Forelimb muscle (tissue), 1 donor: ENCODE measurements at regions not wholly inside any gene's neighbourhood (a gene's known extent, or its start where the extent isn't known, plus 50 kb on each side); places are given as distances from the start of the nearest gene placed in this dataset.

ENCODE experiments used
- DNase-seq: peaks from one replicate; pipeline ENCODE4 v3.0.0-alpha.2; 2013; ENCODE audit warnings: low read depth

DNA sequence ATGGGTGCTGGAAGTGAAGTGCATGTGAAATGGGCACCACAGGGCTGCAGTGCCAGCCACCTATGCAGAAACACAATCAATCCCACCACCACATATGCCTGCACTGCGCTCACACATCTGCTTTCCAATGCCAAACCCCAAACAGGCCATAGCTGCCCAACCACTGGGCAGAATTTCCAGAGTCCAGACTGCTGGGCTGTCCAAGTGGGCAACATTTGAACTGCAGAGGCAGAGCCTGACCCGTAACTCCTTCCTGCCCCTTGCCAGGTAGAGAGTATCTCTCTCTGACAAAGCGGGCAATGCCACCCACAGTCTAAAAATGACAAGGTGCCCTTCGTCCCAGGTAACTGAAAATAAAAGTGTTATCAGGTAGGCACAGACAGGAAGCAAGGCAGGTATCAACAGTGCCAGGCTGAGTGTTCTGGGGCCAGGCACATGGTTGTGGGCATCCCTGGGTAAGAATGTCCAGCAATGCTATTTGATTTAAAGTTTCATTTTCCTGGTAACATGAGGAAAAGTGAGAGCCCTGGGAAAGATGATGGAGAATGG lies 79.5 kb downstream of the FOXA2 start:
- no peak for DNase-seq

DNA sequence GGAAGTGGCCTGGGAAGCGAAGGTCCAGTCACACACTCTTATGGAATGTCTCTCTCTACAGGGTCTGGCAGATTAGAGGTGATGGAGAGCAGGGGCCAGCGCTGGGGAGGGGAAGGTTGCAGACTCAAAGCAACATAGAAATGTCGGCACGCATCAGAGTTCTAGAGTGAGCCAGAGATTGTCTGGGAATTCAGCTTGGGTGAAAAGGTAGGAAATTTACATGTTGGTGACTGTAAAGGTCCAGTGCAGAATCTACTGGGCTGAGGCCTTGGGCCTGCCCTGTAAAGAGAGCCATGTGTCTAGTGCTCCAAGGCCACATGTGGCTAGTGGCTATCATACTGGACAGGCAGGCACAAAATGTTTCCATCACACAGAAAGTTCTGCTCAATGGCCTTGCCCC lies 80.8 kb downstream of the FOXA2 start:
- no peak for DNase-seq

DNA sequence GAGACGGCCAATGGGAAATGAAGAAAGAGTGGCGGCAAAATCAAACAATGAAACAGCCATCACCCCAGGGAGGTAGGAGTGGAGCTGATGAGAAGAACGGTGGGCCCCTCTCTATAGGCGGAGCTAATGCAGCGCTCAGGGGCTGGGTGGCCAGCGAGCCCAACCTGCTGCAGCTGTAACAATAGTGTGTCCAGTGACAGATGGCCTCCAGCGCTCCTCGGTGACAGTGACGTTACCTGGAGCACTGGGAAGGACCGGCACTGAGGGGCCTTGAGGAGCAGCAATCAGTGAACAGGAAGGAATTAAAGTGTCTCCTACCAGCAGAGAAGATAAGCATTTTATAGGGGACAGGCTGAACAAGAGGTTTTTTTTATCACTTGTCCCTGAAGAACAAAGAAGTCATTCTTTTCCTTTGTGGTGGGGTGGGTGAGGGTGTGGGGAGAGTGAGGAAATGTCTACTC lies 81.6 kb downstream of the FOXA2 start:
- no peak for DNase-seq

DNA sequence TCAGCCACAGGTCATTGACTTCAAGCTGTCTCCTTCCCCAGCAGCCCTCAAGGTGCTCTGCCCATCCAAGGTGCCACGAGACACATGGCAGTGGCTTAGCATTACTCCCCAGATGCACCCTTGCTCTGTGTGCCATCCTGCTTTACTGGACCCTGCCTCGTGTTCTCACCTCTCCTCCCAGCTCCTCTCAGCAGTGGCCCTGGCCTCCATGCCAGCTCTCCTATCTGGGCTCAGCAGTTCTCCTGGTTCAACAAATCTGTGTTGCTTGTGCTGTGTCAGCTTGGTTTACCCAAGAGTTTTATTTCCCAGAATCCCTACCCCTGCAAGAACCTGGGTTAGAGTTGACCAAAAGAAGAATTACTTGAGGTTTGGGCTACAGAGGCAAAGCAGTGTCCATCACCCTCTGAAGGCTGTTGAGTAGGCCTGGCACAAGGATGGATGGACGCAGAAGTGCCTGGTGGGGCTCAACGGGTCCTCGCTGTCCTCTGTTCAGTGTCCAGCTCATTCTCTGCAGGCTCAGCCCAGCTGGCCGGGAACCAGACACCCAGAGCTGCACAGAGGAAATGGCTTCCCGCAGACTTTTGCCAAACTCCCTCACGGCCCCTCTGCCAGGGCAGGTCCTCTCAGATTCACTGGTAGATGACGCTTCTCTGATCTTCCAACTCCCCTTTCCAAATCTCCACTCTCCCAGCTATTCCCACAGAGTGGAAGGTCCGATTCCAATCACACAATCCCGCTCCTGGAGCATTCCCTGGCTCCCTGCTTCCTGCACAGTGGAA lies 82.6 kb downstream of the FOXA2 start:
- DNase-seq: no peak

DNA sequence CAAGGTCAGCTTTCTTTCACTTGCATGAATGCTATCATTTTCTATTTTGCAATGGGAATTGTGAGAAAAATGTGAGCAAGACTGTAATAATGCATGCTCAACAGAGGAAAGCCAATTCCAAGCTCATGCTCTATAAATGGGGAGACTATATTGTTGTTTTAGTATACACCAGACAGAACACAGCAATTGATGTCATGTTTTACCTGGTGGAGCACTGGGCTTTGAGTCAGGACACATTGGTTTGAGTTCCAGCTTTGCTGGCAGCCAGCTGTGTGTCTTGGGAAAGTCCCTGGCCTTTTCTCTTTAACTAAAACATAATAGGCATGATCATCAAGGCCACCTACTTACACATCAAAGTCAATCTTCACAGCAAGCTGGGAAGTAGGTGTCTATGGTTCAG lies 83.3 kb downstream of the FOXA2 start:
- no peak for DNase-seq

DNA sequence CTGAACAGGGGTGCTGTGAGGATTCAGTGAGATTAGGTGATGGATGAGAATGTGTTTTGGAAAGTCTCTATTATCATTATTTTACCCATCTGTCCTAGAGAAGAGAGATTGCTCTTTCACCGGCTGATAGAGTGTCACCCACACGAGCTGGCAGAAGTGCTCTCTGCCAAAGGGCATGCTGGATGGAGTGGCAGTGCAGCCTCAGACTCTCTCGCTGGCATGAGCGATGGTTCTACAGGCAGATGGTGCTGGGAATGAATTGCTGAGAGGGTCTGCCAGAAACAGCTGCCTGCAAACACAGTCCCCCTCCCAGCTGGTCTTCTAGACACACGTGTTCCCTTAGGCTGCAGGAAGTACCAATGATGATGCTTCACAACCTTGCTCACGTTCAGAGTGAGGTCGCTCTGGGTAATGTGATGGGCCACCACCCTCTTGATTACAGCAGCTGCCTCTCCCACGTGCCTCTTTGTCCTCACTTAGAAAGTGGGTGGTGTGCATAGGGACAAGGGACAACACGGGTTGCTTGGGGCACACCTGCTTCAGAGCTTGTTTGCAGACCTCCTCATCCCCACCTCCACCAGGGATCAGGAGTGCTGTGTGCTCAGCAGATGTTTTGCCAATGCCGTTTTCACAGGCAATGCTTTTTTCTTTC lies 84.7 kb downstream of the FOXA2 start:
- DNase-seq: no peak

GRCh38 chr20:22496817-22497216 lies 87.6 kb downstream of the FOXA2 start:
- no peak for DNase-seq

DNA sequence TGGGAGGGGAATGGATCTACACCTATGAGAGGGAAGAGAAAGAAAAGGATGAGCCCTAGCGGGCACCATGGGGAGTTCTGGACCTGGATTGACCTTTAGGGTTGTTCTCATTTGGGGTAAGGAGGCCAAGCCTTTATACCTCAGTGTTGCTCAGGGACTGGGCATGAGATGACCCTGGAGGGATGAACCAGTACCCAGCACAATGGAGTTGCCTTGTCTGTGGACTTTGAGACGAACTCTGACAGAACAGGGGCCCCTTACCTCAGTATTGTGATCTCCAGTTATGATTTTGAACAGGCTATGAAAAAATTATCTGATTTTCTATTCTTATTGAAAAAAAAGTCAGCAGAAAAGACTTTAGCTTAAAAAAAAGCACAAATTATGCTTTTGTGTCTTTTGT lies 88.6 kb downstream of the FOXA2 start:
- no peak for DNase-seq

- no peak for DNase-seq
Observed at GRCh38 chr20:22495172-22495571, 89.2 kb downstream of the FOXA2 start.

DNA sequence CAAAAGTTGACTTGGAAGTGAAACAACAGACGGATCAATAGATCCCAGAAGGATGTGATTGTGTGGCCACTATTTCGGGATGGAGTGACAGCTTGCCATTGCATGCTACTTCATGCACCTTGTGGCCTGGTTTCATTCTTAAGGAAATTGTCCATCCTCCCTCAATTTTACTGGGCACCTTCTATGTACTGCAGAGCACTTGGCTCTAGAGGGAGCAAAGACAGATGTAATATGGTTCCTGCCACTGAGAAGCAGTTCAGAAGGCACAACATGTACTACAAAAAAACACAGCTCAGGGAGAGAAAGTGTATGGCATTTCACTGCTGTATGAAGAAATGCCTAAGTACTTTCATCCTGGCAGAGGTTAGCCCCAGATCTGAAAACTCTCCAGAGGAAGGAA lies 91.9 kb downstream of the FOXA2 start:
- DNase-seq: no peak

DNA sequence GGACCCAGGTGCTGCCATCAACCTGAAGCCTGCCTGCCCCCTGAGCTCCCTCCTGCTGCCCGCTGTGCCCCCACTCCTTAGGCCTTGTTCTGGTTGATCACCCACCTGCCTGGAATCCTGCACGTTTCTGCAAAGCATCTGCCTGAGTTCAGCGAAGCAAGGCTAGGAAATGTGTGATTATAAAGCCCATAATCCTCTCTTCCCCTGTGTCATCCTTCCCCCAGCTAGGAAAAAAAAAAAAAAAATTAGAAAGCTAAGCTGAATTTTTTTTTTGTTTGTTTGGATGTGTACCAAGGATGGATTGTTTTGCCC lies 93.2 kb downstream of the FOXA2 start:
- DNase-seq: no peak

DNA sequence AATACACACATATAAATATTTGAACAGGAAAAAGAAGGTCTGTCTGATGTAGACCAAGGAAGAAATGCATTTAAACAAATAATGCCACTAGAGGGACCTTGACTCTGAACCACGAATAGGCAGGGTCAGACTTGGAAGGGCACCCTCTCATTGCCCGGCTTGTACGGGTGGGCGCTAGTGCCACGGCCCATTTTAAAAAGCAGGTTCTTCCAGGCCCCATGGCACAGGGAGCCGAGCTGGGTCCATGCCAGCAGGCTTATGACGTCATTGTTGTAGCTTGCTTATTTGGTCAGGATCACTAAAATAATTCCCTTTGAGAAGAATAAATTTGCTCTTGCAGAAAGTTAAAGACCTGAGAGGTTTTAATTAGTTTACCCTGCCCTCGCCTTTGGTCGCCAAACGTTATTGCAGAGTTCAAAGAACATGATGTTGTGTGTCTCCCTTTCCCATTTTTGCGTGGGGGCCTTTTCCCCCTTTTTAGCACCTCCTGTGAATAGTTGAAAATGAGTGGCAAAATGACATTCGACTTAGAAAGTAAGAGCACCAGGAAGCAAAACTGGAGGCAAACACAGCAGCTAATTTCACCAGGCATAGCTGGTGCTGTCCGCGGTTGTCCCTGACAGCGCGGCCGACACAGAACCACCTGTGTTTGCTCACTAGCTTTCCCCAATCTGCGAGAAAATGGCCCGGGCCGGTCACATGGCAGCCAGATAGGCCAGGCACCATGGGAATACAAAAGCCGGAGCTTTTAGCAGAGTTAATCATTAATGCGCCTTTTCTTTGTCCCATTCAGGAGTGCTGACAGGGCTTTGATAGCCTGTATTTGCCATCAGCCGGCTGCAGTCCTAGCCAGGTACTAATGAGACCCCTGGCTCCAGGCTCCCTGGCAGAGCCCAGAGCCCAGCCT lies 93.8 kb downstream of the FOXA2 start:
- no peak for DNase-seq

GRCh38 chr20:22489626-22490286 lies 94.6 kb downstream of the FOXA2 start:
- no peak for DNase-seq

DNA sequence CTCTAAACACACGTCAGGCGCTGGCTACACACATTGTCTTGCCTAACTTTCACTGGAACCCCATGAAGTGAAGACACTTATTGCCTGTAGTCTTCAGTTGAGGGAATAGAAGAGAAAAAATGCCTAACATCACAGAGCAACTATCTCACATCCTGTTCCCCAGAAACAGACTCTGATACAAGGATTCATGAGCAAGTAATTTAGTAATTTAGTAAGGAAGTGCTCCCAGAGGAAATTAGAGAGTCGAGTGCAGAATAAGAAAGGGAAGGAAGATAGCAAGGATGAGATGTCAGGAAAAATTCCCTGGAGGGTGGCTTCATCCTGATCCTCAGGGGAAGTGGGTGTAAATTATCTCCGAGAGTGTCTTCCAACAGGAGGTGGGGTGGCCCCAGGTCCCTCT lies 104.0 kb downstream of the FOXA2 start:
- DNase-seq: no peak

- DNase-seq: no peak
Observed at GRCh38 chr20:22475662-22476061, 108.7 kb downstream of the FOXA2 start.

DNA sequence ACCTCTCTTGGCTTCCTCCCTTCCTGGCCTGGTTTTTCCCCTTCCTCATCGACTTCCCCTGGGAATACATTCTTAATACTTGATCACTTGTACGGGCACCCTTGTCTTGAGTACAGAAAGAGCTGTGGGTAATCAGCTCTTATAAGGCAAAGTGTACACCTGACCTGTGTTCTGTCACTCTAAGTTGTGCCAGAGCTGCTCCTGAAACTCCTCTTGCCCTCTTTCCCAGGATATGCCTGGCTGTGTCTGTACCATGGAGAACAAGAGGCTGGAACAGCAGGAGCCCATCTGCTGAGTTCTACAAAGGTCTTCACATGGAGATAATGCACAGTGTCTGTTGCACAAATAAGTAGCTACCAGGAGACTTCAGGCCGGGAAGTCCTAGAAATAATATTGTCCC lies 110.1 kb downstream of the FOXA2 start:
- no peak for DNase-seq

- DNase-seq: no peak
Observed at GRCh38 chr20:22473293-22473692, 111.1 kb downstream of the FOXA2 start.

DNA sequence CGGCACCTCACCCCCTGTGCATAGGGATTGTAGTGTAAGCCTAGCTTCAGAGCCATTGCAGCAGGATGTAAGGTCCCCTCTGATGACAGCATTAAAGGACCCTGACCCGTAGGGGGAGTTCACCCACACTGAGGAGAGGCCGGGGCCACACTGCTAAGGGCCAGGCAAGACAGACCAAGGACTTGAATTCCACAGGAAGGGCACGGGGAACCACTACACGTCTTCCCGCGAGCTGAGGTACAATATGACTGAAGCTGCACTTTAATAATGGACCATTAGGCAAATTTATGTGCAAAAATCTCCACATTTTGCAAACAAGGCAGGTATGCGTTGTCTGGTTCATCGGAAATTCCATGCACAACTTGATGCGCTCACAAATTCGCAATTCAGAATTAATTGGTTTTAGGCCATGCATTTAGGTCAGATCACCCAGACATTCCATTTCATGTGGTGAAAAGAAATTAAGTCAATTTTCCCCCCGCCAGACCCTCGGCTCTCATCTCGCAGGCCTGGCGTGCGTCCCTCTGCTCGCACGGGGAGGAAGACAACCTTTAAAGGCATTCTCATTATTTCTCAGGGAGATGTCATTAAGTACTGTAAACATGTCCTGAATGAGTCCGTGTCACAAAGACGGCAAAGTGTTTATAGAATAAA lies 111.8 kb downstream of the FOXA2 start:
- DNase-seq: no peak

DNA sequence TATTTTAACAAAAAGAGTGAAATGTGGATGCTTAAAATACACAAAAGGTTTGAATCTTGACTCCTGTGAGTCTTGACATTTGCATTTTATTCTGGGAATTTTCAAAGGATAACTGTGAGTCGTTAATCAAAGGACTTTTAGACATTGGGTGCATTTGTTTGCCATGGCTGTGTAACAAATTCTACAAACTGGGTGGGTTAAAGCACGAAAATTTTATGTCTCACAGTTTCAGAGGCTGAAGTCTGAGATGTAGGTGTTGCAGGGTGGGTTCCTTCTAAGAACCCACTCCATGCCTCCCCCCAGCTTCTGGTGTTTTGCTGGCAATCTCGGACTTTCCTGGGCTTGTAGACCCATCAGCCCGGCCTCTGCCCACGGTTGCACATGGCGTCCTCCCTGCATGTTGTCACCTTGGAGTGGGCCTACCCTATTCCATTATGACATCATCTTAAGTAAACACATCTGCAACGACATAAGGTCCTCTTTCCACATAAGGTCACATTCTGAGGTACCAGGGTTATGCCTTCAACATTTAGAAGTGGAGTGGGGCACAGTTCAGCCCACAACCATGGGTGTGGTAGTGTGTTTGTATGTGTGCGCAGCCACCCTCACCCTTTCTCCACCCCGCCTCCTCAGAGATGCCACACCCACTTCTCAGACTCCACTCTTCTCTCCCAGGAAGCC lies 113.1 kb downstream of the FOXA2 start:
- no peak for DNase-seq

GRCh38 chr20:22470620-22471026 lies 113.7 kb downstream of the FOXA2 start:
- no peak for DNase-seq
